SK-N-SH (cell line): ENCODE measurements at regions not wholly inside any gene's neighbourhood (a gene's known extent, or its start where the extent isn't known, plus 50 kb on each side); places are given as distances from the start of the nearest gene placed in this dataset.

Experiments
- CTCF ChIA-PET: fragments of 300-600, 350-600 bp; formaldehyde crosslinking; extraction: SDS; loops from one replicate; lab custom pipeline; 2021; lab: Yijun Ruan, JAX
- POLR2A ChIA-PET: fragments of 350-600 bp; sonication (Branson Sonifier 250); formaldehyde crosslinking; extraction: SDS; loops from one replicate; lab custom pipeline; 2020; ENCODE audit warnings: antibody characterized with exemption, inconsistent platforms; lab: Yijun Ruan, JAX
- DNase-seq: peaks from one replicate; pipeline ENCODE4 v3.0.0; 2012
- H2AFZ ChIP-seq: fragments of 200-600 bp; sonication (generic); 2 replicates; pipeline ENCODE4 v1.8.1; 2016; ENCODE audit warnings: antibody characterized with exemption, mild to moderate bottlenecking, low read depth
- H3F3A ChIP-seq: fragments of 200-600 bp; sonication (generic); replicated peaks from 2 replicates; pipeline ENCODE3; 2016; ENCODE audit warnings: antibody characterized with exemption, mild to moderate bottlenecking; ENCODE audit not compliant: insufficient read depth
- H3K27ac ChIP-seq, 2 experiments: fragments of 200-500 bp in 1 of 2; fragments of 200-600 bp in 1 of 2; sonication (Bioruptor generic) in 1 of 2; sonication (generic), shearing (Covaris generic) in 1 of 2; 2 replicates each; pipeline versions ENCODE4 v1.5.1 to v1.6.1; 2014 to 2016; ENCODE audit warnings: low read depth in 2 of 2, inconsistent platforms in 1 of 2, low read length in 1 of 2, mild to moderate bottlenecking in 1 of 2, mixed read lengths in 1 of 2
- H3K27me3 ChIP-seq: fragments of 200-600 bp; sonication (generic), shearing (Covaris generic); 2 replicates; pipeline ENCODE4 v1.6.1; 2016; ENCODE audit warnings: mixed run types; ENCODE audit not compliant: insufficient read depth
- H3K36me3 ChIP-seq, 2 experiments: fragments of 200-500 bp in 1 of 2; fragments of 200-600 bp in 1 of 2; sonication (Bioruptor generic) in 1 of 2; sonication (generic) in 1 of 2; replicated peaks in 1 of 2; 2 replicates each; pipeline versions ENCODE3 to v1.5.1; 2014 to 2016; ENCODE audit warnings: low read length in 1 of 2, mild to moderate bottlenecking in 1 of 2; ENCODE audit not compliant: insufficient read depth in 2 of 2, control insufficient read depth in 1 of 2
- H3K4me1 ChIP-seq, 2 experiments: fragments of 200-500 bp in 1 of 2; fragments of 200-600 bp in 1 of 2; sonication (Bioruptor generic) in 1 of 2; sonication (generic), shearing (Covaris generic) in 1 of 2; 2 replicates each; pipeline versions ENCODE4 v1.5.1 to v1.6.1; 2014 to 2016; ENCODE audit warnings: low read depth in 1 of 2, low read length in 1 of 2, mixed run types in 1 of 2; ENCODE audit not compliant: insufficient read depth in 2 of 2, control insufficient read depth in 1 of 2
- H3K4me2 ChIP-seq: fragments of 200-600 bp; sonication (generic), shearing (Covaris generic); 2 replicates; pipeline ENCODE4 v1.6.1; 2017; ENCODE audit warnings: mixed run types
- H3K4me3 ChIP-seq, 2 experiments: fragments of 200-500 bp in 1 of 2; fragments of 200-600 bp in 1 of 2; sonication (Bioruptor generic) in 1 of 2; sonication (generic), shearing (Covaris generic) in 1 of 2; 2 replicates each; pipeline versions ENCODE4 v1.5.1 to v1.8.1; 2014 to 2016; ENCODE audit warnings: low read depth in 2 of 2, inconsistent platforms in 1 of 2, low read length in 1 of 2, mild to moderate bottlenecking in 1 of 2, mixed read lengths in 1 of 2, moderate library complexity in 1 of 2
- H3K79me2 ChIP-seq: fragments of 200-600 bp; sonication (generic); 2 replicates; pipeline ENCODE4 v1.8.1; 2017; ENCODE audit warnings: mild to moderate bottlenecking; ENCODE audit not compliant: insufficient read depth
- H3K9ac ChIP-seq: fragments of 200-600 bp; sonication (generic); 2 replicates; pipeline ENCODE4 v1.6.1; 2017; ENCODE audit warnings: mixed run types
- H3K9me2 ChIP-seq: fragments of 200-600 bp; sonication (generic); 2 replicates; pipeline ENCODE4 v1.6.1; 2017; ENCODE audit warnings: mixed run types
- H3K9me3 ChIP-seq: fragments of 200-600 bp; sonication (generic); 2 replicates; pipeline ENCODE4 v1.6.1; 2017; ENCODE audit warnings: mixed run types, mild to moderate bottlenecking, moderate library complexity
- H4K20me1 ChIP-seq: fragments of 200-600 bp; sonication (generic); 2 replicates; pipeline ENCODE4 v1.6.1; 2017; ENCODE audit warnings: mild to moderate bottlenecking, mixed run types; ENCODE audit not compliant: insufficient read depth
- CHD2 ChIP-seq: fragments of 150-350 bp; IDR thresholded peaks from 2 replicates; pipeline ENCODE4 v1.6.1; 2018; ENCODE audit warnings: low read length; ENCODE audit not compliant: partially characterized antibody
- EP300 ChIP-seq, 2 experiments: IDR thresholded peaks; 2 replicates each; pipeline versions ENCODE4 v1.4.0 to v1.6.1; 2012; ENCODE audit warnings: borderline replicate concordance in 1 of 2, low read depth in 1 of 2, low read length in 1 of 2
- FOSL2 ChIP-seq: IDR thresholded peaks from 2 replicates; pipeline ENCODE4 v1.4.0; 2012; ENCODE audit warnings: low read depth, mild to moderate bottlenecking, moderate library complexity, borderline replicate concordance
- FOXM1 ChIP-seq: IDR thresholded peaks from 2 replicates; pipeline ENCODE4 v1.4.0; 2012; ENCODE audit warnings: low read depth, mild to moderate bottlenecking
- GABPA ChIP-seq: IDR thresholded peaks from 2 replicates; pipeline ENCODE4 v1.4.0; 2012; ENCODE audit warnings: low read depth, mild to moderate bottlenecking
- JUND ChIP-seq: IDR thresholded peaks from 2 replicates; pipeline ENCODE4 v1.4.0; 2012
- MEF2A ChIP-seq: IDR thresholded peaks from 2 replicates; pipeline ENCODE4 v1.4.0; 2012; ENCODE audit warnings: low read depth, borderline replicate concordance
- MXI1 ChIP-seq: IDR thresholded peaks from 2 replicates; pipeline ENCODE4 v1.6.1; 2012; ENCODE audit warnings: mild to moderate bottlenecking, low read depth, low read length, improper control_type of control experiment
- NFIC ChIP-seq: IDR thresholded peaks from 2 replicates; pipeline ENCODE4 v1.4.0; 2012; ENCODE audit warnings: borderline replicate concordance
- RAD21 ChIP-seq: IDR thresholded peaks from 2 replicates; pipeline ENCODE4 v1.6.1; 2012; ENCODE audit warnings: mild to moderate bottlenecking, low read length
- RFX5 ChIP-seq: IDR thresholded peaks from 2 replicates; pipeline ENCODE4 v1.6.1; 2012; ENCODE audit warnings: mild to moderate bottlenecking, improper control_type of control experiment, low read length
- SIN3A ChIP-seq: IDR thresholded peaks from 2 replicates; pipeline ENCODE4 v1.6.1; 2012; ENCODE audit warnings: low read depth, mild to moderate bottlenecking, low read length, moderate library complexity, borderline replicate concordance
- TAF1 ChIP-seq: IDR thresholded peaks from 2 replicates; pipeline ENCODE4 v1.6.1; 2012; ENCODE audit warnings: low read depth, mild to moderate bottlenecking, low read length, moderate library complexity, borderline replicate concordance
- WGBS: methylation state at CpG from one replicate; pipeline ENCODE4 v1.1.6; 2017; ENCODE audit warnings: low lambda C conversion rate; 5-methylcytosine and 5-hydroxymethylcytosine counted together
- TF ChIP-seq, protein P1 (sequence below): IDR thresholded peaks from 2 replicates; pipeline ENCODE4 v1.4.0; 2012; ENCODE audit warnings: low read depth, borderline replicate concordance
- TF ChIP-seq, protein P2 (sequence below): fragments of 200-600 bp; sonication (generic); IDR thresholded peaks from 2 replicates; pipeline ENCODE4 v1.6.1; 2017; ENCODE audit warnings: antibody characterized with exemption, mild to moderate bottlenecking, moderate library complexity
- TF ChIP-seq, protein P3 (sequence below): fragments of 150-350 bp; IDR thresholded peaks from 2 replicates; pipeline ENCODE4 v1.6.1; 2017; ENCODE audit warnings: antibody characterized with exemption, low read length, low read depth, borderline replicate concordance

DNA sequence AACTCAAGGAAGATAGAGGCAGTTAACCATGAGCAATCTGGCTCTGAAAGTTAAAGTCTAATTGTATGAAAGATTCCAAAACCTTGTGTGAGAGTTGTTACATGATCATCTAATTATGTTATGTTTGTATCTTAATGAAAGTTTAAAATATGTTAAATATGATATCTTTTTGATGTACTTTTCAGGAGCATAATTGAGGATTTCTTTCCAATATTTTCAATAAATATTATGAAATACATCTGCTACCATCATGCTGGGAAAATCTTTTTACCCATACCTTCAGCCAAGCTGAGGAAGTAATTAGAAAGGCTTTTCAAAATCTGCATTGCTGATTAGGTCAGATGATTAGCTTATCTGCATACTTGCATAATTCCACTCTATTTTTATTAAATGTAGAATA, 318.4 kb downstream of the KLF12 start (continued):
- no peak for TF ChIP-seq SIN3A
- TF ChIP-seq FOSL2 = no peak
- no peak for TF ChIP-seq TAF1
- TF ChIP-seq FOXM1 = no peak

DNA sequence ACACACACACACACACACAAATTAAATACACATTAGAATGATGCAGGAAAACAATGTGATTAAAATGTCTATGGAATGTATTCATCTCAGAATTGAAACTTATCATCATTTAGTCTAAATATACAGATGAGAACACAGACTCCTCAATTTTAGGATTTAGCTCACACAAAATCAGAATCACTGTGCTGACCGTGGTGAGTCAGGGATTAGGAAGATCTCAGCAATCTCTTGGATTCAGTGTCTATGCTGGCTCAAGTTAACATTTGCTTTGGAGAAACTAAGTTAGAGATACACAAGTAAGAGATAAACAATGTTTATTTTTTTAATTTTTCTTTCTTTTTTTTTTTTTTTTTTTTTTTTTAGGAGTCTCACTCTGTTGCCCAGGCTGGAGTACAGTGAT, 323.6 kb downstream of the KLF12 start:
- ChIA-PET CTCF (no interaction called here), POLR2A (no interaction called here)
- no peak for DNase-seq

DNA sequence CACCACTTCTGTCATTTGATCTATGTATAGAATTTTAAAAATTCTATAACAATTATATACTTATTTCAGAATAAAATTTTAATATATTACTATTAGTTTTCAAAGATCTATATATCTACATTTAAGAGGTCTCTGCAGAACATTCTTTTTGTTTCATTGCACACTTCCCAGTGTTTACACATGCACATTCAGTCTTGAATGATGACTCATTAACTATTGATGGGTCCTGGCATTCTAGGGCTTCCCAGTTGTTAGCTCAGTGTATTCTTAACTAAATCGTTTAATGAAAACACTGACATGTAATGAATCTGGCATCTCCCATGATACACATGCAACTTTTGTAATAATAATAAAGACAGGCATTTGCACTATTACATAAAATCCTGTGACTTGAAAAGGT, 324.6 kb downstream of the KLF12 start:
- no peak overlapping the region for H3K4me2 ChIP-seq
- CTCF ChIA-PET = no interaction called here
- no peak overlapping the region for H2AFZ ChIP-seq
- H3K4me1 ChIP-seq = peaks cover 4 to 5% of the 10 kb centered on the region in 2 experiments; a peak in 2 of 4 replicates
- no peaks in the 10 kb centered on the region for H3K79me2 ChIP-seq
- H4K20me1 ChIP-seq = no peaks in the 10 kb centered on the region
- H3K27ac ChIP-seq = no peak overlapping the region
- DNase-seq = no peak
- no peaks in the 10 kb centered on the region for H3K9me3 ChIP-seq
- POLR2A ChIA-PET = no interaction called here
- 65% methylated on average over 1 of the region's 1 CpG for WGBS
- peaks cover 2% of the 10 kb centered on the region for H3F3A ChIP-seq
- no peak overlapping the region for H3K9ac ChIP-seq
- no peaks in the 10 kb centered on the region for H3K27me3 ChIP-seq
- H3K36me3 ChIP-seq = peaks cover 0 to 20% of the 10 kb centered on the region in 2 experiments
- no peak overlapping the region for H3K4me3 ChIP-seq
- H3K9me2 ChIP-seq = no peaks in the 10 kb centered on the region
- TF ChIP-seq RFX5 = no peak
- peak; percentile 30; the same call in 1 of the 2 replicates for TF ChIP-seq FOSL2
- TF ChIP-seq, all 33 proteins: peak for 1

More for the DNA sequence above, 323.6 kb downstream of the KLF12 start:
- H3K9me3 ChIP-seq = no peaks in the 10 kb centered on the region
- H3K27me3 ChIP-seq = no peaks in the 10 kb centered on the region
- H3K36me3 ChIP-seq = peaks cover 0 to 20% of the 10 kb centered on the region in 2 experiments
- H3K79me2 ChIP-seq = peaks cover 4% of the 10 kb centered on the region; the same call in 1 of the 2 replicates
- WGBS = 100% methylated on average over 1 of the region's 1 CpG
- H3F3A ChIP-seq = no peaks in the 10 kb centered on the region
- no peak overlapping the region for H3K9ac ChIP-seq
- no peak overlapping the region for H3K4me2 ChIP-seq
- TF ChIP-seq MEF2A (no peak), GABPA (no peak)
- TF ChIP-seq, all 33 proteins: peak for 0
- Histone ChIP-seq H3K4me3 (no peak overlapping the region), H3K9me2 (no peaks in the 10 kb centered on the region), H2AFZ (no peak overlapping the region), H3K4me1 (peaks cover 0 to 5% of the 10 kb centered on the region in 2 experiments; a peak in 2 of 4 replicates), H4K20me1 (no peaks in the 10 kb centered on the region), H3K27ac (no peak overlapping the region)

DNA sequence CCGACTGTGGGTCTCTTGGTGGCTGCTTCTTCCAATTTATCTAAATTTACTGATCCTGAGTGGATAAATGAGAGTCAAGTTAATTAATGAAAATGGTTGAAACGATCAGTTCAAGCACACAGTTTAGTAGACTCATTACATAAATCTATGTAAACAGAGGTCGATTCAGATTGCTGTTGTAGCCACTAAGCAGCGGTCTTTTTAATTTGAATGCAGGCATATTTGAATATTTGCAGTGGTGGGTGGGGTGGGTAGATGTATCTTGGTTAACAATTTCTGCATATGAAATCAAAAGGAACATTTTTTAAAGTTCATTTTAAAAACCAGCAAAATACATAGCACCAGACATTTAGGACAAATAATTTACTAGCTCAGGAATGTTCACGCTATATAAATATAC, 325.9 kb downstream of the KLF12 start:
- peaks cover 2% of the 10 kb centered on the region for H3F3A ChIP-seq
- H3K79me2 ChIP-seq = no peaks in the 10 kb centered on the region
- 87% methylated on average over 5 of the region's 5 CpGs for WGBS
- peaks cover 4 to 12% of the 10 kb centered on the region in 2 experiments; a peak in 2 of 4 replicates for H3K4me1 ChIP-seq
- no peak overlapping the region for H3K27ac ChIP-seq
- no peaks in the 10 kb centered on the region for H3K9me3 ChIP-seq
- H3K4me2 ChIP-seq = no peak overlapping the region
- DNase-seq = no peak
- TF ChIP-seq EP300 (IDR thresholded peaks at IDR 0.05; ENCODE audit: borderline replicate concordance in 1 of 2, low read depth in 1 of 2, low read length in 1 of 2) (no peak), GABPA (no peak), RAD21 (no peak), CHD2 (no peak), MXI1 (no peak), JUND (no peak), FOXM1 (no peak), NFIC (no peak)
- TF ChIP-seq, protein P1, sequence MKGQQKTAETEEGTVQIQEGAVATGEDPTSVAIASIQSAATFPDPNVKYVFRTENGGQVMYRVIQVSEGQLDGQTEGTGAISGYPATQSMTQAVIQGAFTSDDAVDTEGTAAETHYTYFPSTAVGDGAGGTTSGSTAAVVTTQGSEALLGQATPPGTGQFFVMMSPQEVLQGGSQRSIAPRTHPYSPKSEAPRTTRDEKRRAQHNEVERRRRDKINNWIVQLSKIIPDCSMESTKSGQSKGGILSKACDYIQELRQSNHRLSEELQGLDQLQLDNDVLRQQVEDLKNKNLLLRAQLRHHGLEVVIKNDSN = no peak
- TF ChIP-seq, protein P2, sequence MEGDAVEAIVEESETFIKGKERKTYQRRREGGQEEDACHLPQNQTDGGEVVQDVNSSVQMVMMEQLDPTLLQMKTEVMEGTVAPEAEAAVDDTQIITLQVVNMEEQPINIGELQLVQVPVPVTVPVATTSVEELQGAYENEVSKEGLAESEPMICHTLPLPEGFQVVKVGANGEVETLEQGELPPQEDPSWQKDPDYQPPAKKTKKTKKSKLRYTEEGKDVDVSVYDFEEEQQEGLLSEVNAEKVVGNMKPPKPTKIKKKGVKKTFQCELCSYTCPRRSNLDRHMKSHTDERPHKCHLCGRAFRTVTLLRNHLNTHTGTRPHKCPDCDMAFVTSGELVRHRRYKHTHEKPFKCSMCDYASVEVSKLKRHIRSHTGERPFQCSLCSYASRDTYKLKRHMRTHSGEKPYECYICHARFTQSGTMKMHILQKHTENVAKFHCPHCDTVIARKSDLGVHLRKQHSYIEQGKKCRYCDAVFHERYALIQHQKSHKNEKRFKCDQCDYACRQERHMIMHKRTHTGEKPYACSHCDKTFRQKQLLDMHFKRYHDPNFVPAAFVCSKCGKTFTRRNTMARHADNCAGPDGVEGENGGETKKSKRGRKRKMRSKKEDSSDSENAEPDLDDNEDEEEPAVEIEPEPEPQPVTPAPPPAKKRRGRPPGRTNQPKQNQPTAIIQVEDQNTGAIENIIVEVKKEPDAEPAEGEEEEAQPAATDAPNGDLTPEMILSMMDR = no peak
- TF ChIP-seq, protein P3, sequence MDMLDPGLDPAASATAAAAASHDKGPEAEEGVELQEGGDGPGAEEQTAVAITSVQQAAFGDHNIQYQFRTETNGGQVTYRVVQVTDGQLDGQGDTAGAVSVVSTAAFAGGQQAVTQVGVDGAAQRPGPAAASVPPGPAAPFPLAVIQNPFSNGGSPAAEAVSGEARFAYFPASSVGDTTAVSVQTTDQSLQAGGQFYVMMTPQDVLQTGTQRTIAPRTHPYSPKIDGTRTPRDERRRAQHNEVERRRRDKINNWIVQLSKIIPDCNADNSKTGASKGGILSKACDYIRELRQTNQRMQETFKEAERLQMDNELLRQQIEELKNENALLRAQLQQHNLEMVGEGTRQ = no peak
- TF ChIP-seq, all 33 proteins: peak for 0
- Histone ChIP-seq H2AFZ (no peak overlapping the region), H3K9me2 (no peaks in the 10 kb centered on the region), H3K4me3 (no peak overlapping the region), H3K36me3 (peaks cover 0 to 14% of the 10 kb centered on the region in 2 experiments), H3K27me3 (no peaks in the 10 kb centered on the region), H3K9ac (no peak overlapping the region), H4K20me1 (no peaks in the 10 kb centered on the region)
- ChIA-PET POLR2A (no interaction called here), CTCF (no interaction called here)
